Cardiac muscle cell (in vitro differentiated cells and primary cell): ENCODE measurements at regions not wholly inside any gene's neighbourhood (a gene's known extent, or its start where the extent isn't known, plus 50 kb on each side); places are given as distances from the start of the nearest gene placed in this dataset.

ENCODE experiments used
- DNase-seq, 2 donors: peaks; one replicate each; pipeline versions ENCODE4 v3.0.0 to v3.0.0-alpha.2; 2010 to 2017; ENCODE audit warnings: low read depth in 1 of 2, low spot score in 1 of 2
- H3K27ac ChIP-seq: fragments of 200-600 bp; sonication (generic); 2 replicates; pipeline ENCODE4 v1.5.1; 2016
- H3K27me3 ChIP-seq: fragments of 200-600 bp; sonication (generic); 2 replicates; pipeline ENCODE4 v1.6.0; 2016; ENCODE audit warnings: control low read depth
- H3K36me3 ChIP-seq: fragments of 200-600 bp; sonication (generic); 2 replicates; pipeline ENCODE4 v1.5.1; 2016; ENCODE audit warnings: control low read depth
- H3K4me1 ChIP-seq: fragments of 200-600 bp; sonication (generic); 2 replicates; pipeline ENCODE4 v1.8.1; 2017; ENCODE audit warnings: low read depth, mild to moderate bottlenecking, mixed run types
- H3K4me3 ChIP-seq: fragments of 200-600 bp; sonication (generic); 2 replicates; pipeline ENCODE4 v1.5.1; 2016; ENCODE audit warnings: mild to moderate bottlenecking
- H3K9me3 ChIP-seq: fragments of 200-600 bp; sonication (generic); 2 replicates; pipeline ENCODE4 v1.5.1; 2017; ENCODE audit warnings: low read depth, mild to moderate bottlenecking, control low read depth
- TF ChIP-seq, protein P1 (sequence below): IDR thresholded peaks from 2 replicates; pipeline ENCODE4 v1.5.1; 2012; ENCODE audit warnings: low read depth, mild to moderate bottlenecking, low read length

GRCh38 chr20:18984238-18985200, 170.9 kb downstream of the SCP2D1 start:
- TF ChIP-seq, protein P1, sequence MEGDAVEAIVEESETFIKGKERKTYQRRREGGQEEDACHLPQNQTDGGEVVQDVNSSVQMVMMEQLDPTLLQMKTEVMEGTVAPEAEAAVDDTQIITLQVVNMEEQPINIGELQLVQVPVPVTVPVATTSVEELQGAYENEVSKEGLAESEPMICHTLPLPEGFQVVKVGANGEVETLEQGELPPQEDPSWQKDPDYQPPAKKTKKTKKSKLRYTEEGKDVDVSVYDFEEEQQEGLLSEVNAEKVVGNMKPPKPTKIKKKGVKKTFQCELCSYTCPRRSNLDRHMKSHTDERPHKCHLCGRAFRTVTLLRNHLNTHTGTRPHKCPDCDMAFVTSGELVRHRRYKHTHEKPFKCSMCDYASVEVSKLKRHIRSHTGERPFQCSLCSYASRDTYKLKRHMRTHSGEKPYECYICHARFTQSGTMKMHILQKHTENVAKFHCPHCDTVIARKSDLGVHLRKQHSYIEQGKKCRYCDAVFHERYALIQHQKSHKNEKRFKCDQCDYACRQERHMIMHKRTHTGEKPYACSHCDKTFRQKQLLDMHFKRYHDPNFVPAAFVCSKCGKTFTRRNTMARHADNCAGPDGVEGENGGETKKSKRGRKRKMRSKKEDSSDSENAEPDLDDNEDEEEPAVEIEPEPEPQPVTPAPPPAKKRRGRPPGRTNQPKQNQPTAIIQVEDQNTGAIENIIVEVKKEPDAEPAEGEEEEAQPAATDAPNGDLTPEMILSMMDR = no peak
- DNase-seq = no peak
- H3K4me1 ChIP-seq = no peaks in the 10 kb centered on the region
- no peaks in the 10 kb centered on the region for H3K27me3 ChIP-seq
- H3K36me3 ChIP-seq = no peaks in the 10 kb centered on the region
- H3K4me3 ChIP-seq = no peak overlapping the region
- H3K9me3 ChIP-seq = no peaks in the 10 kb centered on the region
- H3K27ac ChIP-seq = no peak overlapping the region

GRCh38 chr20:18985551-18985950, 172.0 kb downstream of the SCP2D1 start:
- H3K27ac ChIP-seq = no peak overlapping the region
- H3K9me3 ChIP-seq = no peaks in the 10 kb centered on the region
- no peaks in the 10 kb centered on the region for H3K27me3 ChIP-seq
- no peaks in the 10 kb centered on the region for H3K36me3 ChIP-seq
- TF ChIP-seq, protein P1 = no peak
- H3K4me3 ChIP-seq = no peak overlapping the region
- no peaks in the 10 kb centered on the region for H3K4me1 ChIP-seq
- DNase-seq = no peak

- H3K9me3 ChIP-seq = no peaks in the 10 kb centered on the region
- DNase-seq = no peak
Measured at GRCh38 chr20:18986146-18986830, 172.7 kb downstream of the SCP2D1 start.

DNA sequence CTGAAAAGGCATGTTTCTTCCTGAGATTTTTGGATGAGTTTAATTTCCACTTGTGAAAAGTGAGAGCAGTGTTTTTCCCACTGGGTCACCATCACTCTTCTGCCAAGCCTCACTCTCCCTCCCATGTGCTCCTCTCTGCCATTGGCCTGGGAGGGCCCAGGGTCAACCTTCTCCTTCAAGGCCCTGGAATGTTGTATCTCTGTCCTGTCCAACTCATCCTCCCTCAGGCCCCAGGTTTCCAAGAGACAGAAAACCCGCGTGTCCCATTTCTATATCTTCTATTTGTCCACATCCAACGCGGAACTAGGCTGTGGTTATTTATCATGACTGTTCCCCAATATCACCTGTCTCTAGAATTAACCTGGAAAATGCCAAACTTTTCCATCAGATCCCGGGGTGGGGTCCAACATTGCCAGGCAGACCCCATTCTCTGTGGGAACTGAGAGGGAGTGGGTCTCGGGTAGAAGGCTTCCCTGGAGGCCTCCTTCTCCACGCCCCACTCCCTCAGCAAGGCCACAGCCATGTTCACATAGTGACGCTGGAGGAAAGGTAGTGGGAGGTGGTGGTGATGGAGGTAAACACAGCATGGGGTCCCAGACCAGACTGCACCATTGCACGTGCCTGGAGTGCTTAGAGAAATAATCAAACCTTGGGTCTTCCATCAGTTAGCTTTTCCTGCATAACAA, 173.5 kb downstream of the SCP2D1 start:
- H3K36me3 ChIP-seq = no peaks in the 10 kb centered on the region
- no peaks in the 10 kb centered on the region for H3K4me1 ChIP-seq
- no peaks in the 10 kb centered on the region for H3K27me3 ChIP-seq
- no peak for DNase-seq
- no peak overlapping the region for H3K4me3 ChIP-seq
- H3K27ac ChIP-seq = no peak overlapping the region
- TF ChIP-seq, protein P1 = no peak
- no peaks in the 10 kb centered on the region for H3K9me3 ChIP-seq

More at GRCh38 chr20:18986146-18986830, 172.7 kb downstream of the SCP2D1 start:
- Histone ChIP-seq H3K27me3 (no peaks in the 10 kb centered on the region), H3K4me1 (no peaks in the 10 kb centered on the region), H3K36me3 (no peaks in the 10 kb centered on the region), H3K4me3 (no peak overlapping the region), H3K27ac (no peak overlapping the region)
- TF ChIP-seq, protein P1 = no peak

DNA sequence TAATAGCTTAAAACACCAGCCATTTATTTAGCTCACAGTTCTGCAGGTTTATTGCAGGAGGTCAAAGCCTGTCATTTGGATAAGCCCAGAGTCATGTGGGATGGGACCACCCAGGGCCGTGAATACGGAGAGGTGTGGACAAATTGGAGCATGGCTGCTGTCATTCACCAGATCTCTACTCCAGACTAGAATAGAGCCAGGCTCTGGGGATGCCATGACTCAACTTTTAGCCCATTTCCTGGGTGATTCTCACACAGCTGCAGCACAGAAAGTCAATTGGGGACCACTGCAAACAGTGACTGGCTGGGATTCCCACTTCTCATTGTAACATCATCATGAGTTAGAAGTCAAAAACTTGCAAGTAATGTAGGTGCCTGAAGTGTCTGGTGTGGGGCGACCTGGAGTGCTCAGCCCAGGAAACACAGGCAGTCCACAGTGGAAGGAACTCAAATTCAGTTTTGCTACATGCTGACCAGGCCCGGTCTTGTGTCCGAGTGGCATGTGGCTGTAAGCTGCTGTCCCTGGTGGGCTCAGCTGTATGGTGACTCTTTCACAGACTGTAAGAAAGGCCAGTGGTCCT, 174.3 kb downstream of the SCP2D1 start:
- TF ChIP-seq, protein P1 = no peak
- Histone ChIP-seq H3K36me3 (no peaks in the 10 kb centered on the region), H3K9me3 (no peaks in the 10 kb centered on the region), H3K27me3 (no peaks in the 10 kb centered on the region), H3K27ac (no peak overlapping the region), H3K4me3 (no peak overlapping the region), H3K4me1 (no peaks in the 10 kb centered on the region)
- DNase-seq = no peak
